ENCODE measurements at regions not wholly inside any gene's neighbourhood (a gene's known extent, or its start where the extent isn't known, plus 50 kb on each side); places are given as distances from the start of the nearest gene placed in this dataset.
"Not testable (repeated sequence)": the region's sequence is repeated elsewhere in the genome, so short reads cannot be mapped to it uniquely, and the experiment has no call there.

DNA sequence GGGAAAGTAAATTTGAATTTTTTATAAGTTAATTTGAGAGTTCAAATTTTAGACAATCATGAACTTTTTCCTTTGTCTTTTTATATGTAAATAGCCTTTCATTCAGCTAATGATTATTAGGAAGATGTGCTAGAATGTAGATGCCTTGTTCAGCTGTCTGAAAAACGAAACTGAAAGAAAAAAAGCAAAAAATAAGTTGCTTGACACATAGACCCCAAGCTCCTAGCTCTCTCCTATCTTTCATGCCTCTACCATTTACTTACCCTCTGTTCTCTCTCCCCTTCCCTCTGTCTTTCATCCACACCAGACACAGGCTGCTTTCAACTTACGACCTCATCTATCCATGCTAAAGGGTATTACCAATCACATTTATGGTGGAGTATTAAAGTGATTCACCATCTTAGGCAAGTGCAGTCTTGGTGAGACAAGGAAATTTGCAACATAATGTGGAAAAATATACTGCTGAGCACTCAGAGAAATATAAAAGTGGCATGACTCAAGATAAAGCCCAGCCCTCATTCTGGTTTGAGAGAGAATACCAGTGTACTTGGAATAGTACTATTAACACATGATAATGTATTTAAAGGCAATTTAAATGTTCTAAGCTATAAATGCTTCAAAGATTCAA lies 425.6 kb downstream of the SUCLG1 start:
- no peak for DNase-seq

DNA sequence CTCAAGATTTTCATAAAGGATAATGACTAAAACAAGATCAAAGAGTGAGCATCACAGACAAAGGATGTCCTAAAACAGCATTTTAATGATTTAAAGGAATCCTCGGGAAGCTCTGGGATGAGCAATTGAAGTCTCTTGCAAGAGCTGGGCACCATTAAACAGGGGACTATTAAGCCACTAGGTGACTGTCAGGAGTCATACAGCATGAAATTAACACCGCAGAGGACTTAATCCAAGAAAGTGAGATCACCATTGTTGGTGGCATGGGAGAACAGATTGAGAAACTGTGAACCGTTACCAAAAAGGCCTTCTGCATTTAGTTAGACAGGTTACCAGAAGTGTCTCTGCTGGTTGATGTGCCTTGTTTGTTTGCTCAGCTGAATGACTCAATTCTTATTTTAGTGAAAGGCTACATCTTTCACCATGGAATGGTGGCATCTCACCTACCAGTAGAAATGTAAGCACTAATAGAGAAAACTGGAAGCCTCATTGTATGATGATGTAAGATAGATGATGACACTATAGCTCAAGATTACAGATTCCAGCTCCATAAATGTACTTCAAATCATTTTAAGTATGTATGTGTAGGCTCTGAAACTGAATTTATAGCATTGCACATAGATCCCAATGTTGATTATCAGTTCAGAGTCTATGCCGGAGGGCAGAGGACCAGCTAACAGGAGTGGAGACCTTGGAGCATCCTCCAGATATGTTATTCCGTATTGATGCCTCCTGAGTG lies 427.6 kb downstream of the SUCLG1 start:
- DNase-seq = no peak

DNA sequence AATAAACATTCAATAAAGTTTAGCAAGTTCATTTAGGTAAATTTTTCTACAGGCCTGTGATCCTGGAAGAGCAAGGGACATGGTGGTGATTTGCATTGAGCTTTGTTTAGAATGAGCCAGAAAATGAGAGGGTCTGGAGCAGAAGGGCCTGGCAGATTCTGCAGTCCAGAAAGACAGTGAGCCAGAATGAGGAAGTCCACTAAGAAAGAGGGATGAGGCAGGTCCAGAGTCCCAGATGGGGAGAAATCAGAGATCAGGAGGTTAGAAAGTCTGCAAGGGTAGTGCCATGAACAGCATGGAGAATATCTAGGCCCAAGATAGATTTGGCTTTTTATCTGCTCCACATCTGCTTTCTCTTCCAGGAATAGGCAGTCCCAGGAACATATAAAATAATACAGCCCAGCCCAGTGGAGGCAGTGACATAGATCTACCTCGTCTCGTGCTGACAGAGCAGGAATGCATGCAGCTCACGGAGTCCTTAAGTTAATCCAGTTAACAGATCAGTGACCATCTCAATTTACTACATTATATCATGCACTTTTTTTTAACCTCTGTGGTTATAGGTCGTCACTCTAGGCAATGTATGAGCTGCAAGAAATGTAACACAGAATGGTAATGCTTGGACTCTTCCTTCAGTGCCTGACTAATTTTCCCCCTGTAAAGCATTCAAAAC lies 429.0 kb downstream of the SUCLG1 start:
- DNase-seq = no peak

DNA sequence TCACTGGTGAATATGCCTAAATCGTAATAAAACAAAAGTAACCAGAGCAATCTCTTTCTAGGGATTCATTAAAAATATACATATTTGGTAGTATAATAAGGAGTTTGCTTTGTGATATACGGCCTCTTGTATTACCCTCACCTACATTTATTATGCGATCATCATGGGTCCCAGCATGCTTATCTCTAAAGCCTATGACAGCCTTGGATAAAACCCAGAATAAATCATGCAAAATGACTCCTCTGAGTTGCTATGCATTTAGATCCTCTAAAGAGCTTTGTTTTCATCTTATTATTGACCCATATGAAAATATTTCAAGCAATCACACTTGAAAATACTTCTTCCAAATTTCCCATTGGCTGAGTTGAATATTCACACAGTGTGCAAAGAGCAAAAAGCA lies 432.3 kb downstream of the SUCLG1 start:
- no peak for DNase-seq

DNA sequence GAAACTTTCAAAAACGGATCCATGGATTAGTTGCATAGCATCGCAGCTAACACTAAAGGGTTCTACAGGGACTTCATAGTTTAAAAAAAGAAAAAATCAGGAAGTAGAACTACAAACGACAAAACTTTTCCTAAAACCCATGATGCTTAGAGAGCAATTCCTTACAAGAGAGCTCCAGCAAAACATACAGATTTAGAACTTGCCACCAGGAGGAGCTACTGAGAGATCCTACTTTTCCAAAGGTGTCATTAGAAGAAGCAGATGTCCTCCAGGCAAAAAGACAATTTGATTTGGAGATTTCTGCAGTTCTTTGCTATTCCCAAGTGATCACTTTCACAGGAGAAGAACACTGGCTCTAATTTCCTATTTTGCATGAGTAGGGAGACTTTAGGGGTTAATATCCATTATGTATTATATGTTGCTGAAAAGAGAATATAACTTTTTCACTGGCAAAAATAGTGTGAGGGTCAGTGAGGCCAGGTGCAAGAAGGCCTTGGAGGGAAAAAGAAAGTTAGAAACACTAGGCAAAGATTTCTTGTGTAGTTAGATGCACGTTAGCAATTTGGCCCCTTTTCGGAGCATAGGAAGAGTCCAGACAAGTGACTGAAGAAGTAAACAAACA lies 436.2 kb downstream of the SUCLG1 start:
- peak; percentile 28 to 76 for DNase-seq

DNA sequence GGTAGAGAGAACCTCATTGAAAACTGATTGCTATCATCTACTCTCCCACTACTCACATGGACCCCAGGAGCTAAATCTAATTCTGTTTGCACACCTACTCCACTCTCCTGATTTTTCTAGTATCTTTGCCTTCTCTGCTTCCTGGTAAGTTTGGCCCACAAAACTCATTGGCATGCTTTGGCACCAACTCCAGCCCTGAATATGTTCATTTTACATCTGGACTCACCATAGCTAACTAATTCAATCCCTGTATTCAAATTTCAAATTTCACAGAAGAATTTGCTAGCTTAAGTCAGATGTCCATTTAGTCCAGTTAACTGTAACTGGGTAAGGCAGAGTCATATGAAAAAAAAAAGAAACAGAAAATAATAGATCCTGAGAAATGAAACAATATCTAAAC lies 442.1 kb downstream of the SUCLG1 start:
- DNase-seq = no peak

DNA sequence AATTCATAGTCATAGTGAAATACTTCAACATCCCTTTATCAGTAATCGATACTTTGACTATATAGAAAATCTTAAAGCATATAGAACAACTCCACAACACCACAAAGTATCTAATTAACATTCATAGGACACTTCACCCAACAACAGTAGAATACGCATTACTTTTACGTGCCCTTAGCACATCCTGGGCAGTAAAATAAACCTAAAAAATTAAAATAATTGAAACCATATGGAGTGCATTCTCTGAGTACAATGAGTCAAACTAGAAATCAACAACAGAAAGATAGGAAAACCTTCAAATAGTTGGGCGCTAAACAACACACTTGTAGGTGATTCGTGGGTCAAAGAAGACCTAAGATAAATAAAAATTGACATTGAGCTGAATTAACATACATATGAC lies 442.9 kb downstream of the SUCLG1 start:
- DNase-seq = no peak

DNA sequence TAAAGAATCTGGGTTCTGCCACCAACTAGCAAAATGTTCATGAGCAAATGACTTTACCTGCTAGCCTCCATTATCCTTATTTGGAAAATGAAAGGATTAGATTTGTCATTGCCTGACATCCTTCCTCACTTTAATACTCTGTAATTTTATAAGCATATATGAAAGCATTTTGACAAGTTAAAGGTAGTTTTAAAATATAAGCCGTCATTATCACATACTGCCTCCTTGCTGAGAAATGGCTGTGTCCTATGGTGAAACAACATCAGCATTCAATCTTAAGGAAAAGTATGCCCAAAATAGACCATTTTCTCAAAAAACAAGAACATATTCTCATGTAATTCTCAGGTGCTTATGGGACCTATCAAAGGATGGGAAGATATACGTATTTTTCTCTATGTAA lies 461.2 kb downstream of the SUCLG1 start:
- no peak for DNase-seq

DNA sequence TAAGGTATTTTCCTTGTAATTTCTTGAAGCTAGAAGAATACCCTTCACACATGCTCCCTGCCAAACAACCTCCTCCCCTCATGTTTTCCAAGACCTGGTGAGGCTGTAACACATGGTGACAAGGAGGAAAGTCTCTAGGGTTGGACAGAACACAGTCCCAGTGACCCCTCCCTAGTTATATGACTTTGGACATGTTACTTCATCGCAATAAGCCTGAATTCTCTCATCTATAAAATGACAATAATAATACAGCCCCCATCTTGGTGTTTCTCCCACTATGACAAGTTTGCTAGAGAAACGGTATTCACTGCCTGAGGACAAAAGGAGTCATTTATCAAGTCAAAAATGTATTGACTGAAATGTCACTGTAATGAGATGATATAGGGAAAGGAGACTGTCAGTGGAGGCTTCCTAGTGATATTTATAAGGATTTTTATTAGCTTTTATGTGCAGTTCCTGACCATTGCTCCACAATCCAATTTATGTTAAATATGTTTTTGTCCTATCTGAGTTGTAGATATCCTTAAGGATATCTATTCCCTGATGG lies 464.4 kb downstream of the SUCLG1 start:
- no peak for DNase-seq

DNA sequence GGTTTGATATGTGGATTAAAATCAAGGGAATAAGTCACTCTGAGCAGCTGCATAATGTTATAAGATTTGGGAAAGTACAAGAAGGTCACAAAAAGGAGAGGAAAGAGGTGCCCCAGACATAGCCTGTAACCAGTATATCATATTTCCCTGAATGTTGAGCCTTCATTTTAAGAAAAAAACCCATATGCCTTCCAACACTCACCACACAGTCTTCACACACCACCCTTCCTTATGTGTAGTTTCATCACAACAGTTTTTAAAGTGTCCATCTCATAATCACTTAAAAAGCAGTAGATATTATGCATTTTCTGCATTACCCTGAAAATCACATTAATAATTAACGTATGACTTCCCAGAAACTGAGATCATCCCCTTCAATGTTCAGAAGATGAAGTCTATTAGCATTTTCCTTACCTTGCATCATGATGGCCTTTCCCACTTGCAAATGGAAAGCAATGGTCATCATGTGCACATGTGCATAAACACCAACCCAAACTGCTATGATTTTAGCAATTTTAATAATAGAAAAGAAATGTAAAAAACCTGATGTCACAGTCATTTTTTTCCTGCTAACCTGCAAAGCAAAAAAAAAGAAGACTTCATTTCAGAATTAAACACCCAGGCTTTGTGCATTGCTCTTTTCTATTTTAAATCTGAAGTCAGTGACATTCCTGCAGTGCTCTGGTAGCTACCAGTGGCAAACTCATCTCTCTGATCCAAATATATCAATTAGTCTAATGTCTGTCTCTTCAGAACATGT lies 465.0 kb downstream of the SUCLG1 start:
- DNase-seq = no peak

DNA sequence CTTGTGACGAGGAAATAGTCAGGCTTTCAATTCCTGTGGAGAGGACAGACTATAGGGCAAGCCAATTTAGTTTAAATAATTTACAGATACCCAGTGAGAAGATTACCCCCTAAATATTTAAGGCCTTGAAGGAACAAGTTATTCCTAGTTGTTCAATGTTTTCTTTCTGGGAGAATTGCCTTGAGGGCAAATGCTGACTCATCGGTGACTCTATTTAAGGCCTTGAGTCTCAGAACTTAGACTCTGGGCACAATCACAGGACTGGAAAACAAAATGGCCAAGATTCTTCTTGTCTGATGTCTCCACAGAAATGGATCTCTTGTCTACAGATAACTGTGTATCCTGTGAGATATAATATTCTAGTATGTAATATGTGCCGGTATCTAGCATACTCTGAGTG lies 467.1 kb downstream of the SUCLG1 start:
- DNase-seq = no peak

DNA sequence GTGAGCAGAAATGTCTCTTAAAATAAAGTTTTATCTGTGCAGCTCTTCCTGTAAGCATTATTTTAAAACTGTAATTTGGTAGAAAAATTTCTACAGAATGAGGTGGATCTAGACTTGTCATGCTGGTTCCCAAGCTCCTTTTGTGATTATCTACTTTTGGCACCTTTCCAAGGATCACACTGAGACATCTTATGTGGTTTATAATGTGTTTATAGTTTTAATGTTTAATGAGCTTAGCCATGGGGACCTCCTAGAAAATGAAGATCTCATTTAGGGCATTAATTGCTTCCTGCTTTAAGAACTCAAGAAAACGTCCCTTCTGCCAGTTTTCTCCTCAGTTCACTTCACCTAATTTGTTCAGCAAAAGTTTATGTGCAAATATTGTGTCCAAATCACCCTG lies 468.4 kb downstream of the SUCLG1 start:
- no peak for DNase-seq

DNA sequence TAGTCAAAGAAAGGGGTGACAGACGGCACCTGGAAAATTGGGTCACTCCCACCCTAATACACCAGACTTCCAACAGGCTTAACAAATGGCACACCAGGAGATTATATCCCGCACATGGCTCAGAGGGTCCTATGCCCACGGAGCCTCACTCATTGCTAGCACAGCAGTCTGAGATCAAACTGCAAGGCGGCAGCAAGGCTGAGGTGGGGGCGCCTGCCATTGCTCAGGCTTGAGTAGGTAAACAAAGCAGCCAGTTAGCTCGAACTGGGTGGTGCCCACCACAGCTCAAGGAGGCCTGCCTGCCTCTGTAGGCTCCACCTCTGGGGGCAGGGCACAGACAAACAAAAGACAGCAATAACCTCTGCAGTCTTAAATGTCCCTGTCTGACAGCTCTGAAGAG lies 482.5 kb downstream of the SUCLG1 start:
- not testable (repeated sequence) for DNase-seq

DNA sequence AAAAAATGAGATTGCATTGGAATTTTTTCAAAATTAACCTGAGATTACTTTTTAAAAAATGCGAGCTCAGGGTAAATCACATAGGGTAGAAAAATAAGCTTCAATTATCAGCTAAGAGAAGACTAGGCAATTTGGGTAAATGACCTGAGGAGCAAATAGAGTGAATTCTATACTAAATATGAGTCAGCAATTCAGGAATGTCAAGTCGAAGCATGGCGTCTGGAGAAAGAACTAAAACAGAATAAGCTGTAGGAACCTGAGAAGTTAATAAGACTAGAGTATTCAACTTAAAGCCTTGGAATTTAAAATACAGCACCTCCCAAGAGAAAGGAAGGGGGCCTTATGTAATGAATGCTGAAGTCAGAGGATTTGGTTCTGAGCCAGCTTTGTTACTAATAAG lies 487.0 kb downstream of the SUCLG1 start:
- no peak for DNase-seq

DNA sequence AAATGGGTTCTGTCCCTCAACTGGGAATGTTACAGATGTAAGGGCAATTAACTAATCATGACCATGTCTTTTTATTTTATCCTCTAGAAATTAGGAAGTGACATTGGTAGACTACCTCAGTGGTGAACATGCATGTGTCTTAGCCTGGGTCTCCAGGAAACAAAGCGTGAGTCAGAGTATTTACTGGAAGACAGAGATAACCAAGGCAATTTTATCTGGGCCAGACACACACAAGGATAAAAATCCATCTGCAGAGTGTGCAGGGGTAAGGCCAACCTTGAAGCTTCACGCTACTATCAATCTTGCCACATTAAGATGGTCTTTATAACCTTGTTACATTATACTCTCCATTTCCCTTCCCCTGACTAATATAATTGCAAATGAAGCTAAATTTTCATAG lies 487.5 kb downstream of the SUCLG1 start:
- DNase-seq = no peak

DNA sequence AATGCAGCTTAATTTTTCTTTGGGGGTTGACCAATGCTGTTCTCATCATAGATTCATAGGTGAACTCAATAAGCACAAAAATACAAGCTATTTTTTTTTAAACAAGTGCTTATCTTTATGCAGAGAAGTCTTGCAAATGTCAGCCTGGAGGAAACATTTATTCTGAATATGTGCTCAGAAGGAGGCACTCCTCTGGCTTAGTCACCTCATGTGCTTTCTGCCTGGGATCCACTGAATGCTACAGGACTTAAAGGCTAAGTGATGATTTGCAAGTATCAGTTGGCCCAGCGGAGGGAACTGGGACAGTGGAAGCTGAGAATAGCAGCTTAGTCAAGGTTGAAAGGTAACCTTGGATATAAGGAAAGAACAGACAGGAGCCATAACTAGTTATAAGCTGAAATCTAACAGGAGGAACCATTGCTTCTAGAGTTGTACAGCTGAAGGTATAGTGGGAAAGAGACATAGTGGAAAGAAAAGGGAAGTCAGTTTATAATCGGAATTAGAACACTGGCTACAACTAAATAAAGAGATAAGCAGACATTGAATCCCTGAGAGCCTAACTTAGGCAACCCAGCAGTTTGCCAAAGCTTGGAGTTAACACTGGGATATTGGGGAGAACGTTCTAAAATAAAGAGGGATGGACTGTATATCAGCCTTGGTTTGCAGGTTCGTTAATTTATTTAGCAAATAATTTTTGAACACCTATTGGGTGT lies 488.7 kb downstream of the SUCLG1 start:
- DNase-seq = no peak

DNA sequence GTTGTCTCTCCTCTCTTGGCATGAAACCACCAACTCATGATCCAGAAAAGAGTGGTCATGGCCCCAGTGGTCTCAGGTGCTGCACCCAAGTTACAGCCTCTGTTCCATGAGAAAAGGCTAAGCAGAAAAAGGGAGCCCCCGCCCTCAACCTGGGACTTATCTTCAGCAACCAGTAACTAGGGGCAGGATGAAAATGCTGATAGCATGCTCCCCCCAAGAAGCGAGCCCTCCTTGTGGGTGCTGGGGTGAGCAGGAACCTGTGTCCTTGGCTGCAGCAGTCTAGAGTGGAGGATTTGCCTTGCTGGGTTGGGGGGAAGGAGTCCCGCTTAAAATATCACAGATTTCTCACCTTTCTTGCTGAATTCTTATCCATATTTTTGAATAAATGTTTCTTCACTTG lies 490.0 kb downstream of the SUCLG1 start:
- no peak for DNase-seq

DNA sequence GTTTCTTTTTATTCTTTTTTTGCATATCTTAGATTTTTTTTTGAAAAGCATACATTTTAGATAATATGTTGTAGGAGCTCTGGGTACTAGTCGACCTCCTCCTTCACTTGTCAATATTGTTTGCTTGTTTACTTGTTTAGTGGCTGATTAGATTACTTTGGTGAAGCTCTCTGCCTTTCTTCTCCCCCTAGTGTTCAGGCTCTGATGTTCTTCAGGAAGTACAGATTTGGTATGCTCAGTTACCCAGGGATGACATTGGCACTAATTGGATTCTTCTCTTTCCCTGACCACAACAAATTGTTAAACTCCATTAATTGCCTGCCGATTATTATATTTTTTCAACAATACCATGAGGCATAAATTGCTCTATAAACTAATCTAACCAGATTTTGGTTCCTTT lies 491.2 kb downstream of the SUCLG1 start:
- DNase-seq = no peak

DNA sequence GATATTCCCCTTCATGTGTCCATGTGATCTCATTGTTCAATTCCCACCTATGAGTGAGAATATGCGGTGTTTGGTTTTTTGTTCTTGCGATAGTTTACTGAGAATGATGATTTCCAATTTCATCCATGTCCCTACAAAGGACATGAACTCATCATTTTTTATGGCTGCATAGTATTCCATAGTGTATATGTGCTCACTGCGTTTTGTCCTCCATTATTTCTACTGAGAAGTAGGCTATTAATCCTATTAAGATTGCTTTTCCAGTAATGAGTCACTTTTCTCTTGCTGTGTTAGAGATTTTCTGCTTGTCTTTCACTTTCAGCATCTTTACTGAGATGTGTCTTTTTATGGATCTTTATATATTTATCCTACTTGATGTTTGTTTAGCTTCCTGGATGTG lies 492.1 kb downstream of the SUCLG1 start:
- not testable (repeated sequence) for DNase-seq

DNA sequence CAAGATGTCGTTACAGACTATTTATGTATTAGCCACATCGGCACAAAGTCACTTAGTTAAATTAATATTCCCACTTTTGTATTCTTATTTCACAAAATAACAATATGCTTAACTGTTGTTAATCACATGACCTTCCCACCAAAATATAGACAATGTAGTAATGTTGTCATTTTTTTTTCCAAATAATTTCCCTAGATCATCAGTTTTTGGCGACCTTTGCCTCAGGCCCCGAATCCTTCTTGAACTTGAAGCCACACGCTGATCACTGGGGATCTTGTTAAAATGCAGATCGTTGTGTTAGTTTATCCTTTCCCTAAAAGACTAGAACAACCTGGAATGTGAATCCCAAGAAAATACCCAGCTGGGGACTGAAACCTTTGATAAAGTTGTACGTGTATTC lies 497.6 kb downstream of the SUCLG1 start:
- DNase-seq = no peak

DNA sequence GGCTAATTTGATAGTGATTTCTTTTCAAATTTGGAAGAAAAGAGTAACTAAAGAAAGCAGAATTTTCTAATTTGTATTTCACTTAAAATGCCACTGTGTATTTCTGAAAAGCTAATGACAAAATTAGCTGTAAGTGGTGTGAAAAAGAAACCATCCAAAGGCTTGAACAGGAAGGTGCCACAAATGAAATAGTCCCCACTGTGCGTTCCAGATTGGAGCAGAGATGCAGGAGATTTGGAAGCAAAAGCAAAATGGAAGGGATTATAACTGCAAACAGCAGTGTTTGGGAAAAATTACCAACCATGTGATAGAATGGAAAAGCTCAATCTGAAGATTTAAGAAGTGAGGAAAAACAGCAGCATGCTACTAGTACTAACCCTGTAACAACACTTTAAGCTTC lies 498.7 kb downstream of the SUCLG1 start:
- DNase-seq = no peak

DNA sequence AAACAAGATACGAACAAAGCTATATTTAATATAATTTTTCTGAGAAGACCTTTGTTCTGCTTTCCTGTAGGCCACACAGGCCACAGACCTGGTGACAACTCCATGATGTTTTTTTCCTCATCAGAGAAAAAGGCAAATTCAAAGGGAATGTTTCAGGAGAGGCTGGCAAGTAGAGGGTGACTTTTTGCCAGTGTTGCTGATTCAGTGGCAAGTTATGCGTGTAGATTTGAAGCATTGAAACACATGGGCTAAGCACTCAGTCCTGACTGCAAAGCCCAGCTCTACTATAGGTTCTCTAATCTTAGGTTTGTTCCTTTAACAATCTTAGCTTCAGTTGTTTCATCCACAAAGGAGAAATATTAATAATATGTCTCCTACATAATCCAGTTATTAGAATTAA lies 499.8 kb downstream of the SUCLG1 start:
- DNase-seq = no peak
